ENCODE measurements at regions not wholly inside any gene's neighbourhood (a gene's known extent, or its start where the extent isn't known, plus 50 kb on each side); places are given as distances from the start of the nearest gene placed in this dataset.

DNA sequence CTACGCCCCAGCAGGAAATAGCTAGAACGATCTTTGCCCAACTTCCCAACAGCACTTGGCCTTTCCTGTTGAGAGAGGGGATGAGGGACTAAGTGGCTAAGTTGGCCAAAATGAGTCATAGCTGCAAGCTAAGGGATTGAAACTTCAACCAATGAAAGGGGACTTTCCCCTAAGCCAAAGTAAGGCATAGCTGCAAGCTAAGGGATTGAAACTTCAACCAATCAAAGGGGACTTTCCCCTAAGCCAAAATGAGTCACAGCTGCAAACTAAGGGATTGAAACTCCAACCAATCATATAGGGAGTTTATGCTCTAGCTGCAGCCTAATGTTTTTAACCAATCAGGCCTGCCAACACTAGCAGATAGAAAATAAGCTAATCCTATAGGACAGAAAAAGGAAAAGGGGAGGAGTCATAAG lies 100.5 kb upstream of the SSTR1 start:
- H3K9me3 ChIP-seq, result no peaks in the 10 kb centered on the region
- H3K27me3 ChIP-seq, result no peaks in the 10 kb centered on the region
- H3K36me3 ChIP-seq, result no peaks in the 10 kb centered on the region
- no peak overlapping the region for H3K4me3 ChIP-seq
- no peaks in the 10 kb centered on the region for H3K4me1 ChIP-seq
- intact Hi-C loops (cut with DNase I; ENCODE audit: low total_unique reads), result no loop called here
- TF ChIP-seq, protein P1, sequence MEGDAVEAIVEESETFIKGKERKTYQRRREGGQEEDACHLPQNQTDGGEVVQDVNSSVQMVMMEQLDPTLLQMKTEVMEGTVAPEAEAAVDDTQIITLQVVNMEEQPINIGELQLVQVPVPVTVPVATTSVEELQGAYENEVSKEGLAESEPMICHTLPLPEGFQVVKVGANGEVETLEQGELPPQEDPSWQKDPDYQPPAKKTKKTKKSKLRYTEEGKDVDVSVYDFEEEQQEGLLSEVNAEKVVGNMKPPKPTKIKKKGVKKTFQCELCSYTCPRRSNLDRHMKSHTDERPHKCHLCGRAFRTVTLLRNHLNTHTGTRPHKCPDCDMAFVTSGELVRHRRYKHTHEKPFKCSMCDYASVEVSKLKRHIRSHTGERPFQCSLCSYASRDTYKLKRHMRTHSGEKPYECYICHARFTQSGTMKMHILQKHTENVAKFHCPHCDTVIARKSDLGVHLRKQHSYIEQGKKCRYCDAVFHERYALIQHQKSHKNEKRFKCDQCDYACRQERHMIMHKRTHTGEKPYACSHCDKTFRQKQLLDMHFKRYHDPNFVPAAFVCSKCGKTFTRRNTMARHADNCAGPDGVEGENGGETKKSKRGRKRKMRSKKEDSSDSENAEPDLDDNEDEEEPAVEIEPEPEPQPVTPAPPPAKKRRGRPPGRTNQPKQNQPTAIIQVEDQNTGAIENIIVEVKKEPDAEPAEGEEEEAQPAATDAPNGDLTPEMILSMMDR (IDR thresholded peaks at IDR 0.05), result no peak
- TF ChIP-seq POLR2A (IDR thresholded peaks at IDR 0.05), result no peak
- no peak overlapping the region for H3K27ac ChIP-seq
- no peak for DNase-seq

DNA sequence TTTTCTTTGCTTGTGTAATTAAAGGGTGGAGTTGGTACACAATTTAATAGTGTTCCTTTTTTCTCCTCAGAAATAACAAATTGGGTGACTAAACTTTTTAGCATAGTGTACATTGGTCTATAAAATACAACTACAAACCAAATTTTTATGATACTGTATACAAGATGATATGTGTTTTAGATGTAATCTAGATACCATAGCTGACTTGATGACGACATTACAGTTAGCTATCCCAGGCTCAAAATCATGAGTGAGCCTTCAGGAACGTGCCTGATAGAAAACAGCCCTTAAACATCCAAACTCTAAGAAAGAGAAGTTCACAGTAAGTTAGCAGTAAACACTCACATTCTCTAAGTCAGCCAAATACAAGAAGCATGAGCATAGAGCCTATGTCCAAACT lies 99.0 kb upstream of the SSTR1 start:
- no peaks in the 10 kb centered on the region for H3K36me3 ChIP-seq
- no peaks in the 10 kb centered on the region for H3K9me3 ChIP-seq
- H3K4me1 ChIP-seq, result no peaks in the 10 kb centered on the region
- H3K4me3 ChIP-seq, result no peak overlapping the region
- intact Hi-C loops (cut with DNase I; ENCODE audit: low total_unique reads), result no loop called here
- no peak for DNase-seq
- TF ChIP-seq, protein P1 (IDR thresholded peaks at IDR 0.05), result no peak
- no peak for TF ChIP-seq POLR2A (IDR thresholded peaks at IDR 0.05)
- H3K27ac ChIP-seq, result no peak overlapping the region
- no peaks in the 10 kb centered on the region for H3K27me3 ChIP-seq

- no peaks in the 10 kb centered on the region for H3K27me3 ChIP-seq
- intact Hi-C loops (cut with DNase I; ENCODE audit: low total_unique reads), result no loop called here
- H3K9me3 ChIP-seq, result no peaks in the 10 kb centered on the region
- TF ChIP-seq POLR2A (IDR thresholded peaks at IDR 0.05), result no peak
- H3K4me1 ChIP-seq, result no peaks in the 10 kb centered on the region
- no peak overlapping the region for H3K4me3 ChIP-seq
- DNase-seq, result no peak
- H3K36me3 ChIP-seq, result no peaks in the 10 kb centered on the region
- H3K27ac ChIP-seq, result no peak overlapping the region
Observed at GRCh38 chr14:38110258-38110657, 97.4 kb upstream of the SSTR1 start.

DNA sequence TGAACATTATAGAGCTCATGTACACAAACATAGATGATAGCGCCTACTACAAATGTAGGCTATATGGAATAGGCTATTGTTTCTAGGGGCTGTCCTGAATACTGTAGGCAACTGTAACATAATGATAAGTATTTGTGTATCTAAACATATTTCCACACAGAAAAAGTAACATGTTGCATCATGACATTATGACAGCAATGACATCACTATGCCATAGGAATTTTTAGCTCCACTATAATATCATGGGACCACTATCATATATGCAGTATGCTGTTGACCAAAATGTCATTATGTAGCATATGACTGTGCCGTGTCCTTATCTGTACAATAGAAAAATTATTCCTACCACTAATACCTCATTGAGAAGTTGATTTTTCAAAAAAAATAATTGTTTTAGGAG lies 96.7 kb upstream of the SSTR1 start:
- DNase-seq, result no peak
- Histone ChIP-seq H3K36me3 (no peaks in the 10 kb centered on the region), H3K4me1 (no peaks in the 10 kb centered on the region), H3K9me3 (no peaks in the 10 kb centered on the region), H3K4me3 (no peak overlapping the region), H3K27me3 (no peaks in the 10 kb centered on the region), H3K27ac (no peak overlapping the region)
- TF ChIP-seq, protein P1 (IDR thresholded peaks at IDR 0.05), result no peak
- no peak for TF ChIP-seq POLR2A (IDR thresholded peaks at IDR 0.05)
- intact Hi-C loops (cut with DNase I; ENCODE audit: low total_unique reads), result no loop called here

DNA sequence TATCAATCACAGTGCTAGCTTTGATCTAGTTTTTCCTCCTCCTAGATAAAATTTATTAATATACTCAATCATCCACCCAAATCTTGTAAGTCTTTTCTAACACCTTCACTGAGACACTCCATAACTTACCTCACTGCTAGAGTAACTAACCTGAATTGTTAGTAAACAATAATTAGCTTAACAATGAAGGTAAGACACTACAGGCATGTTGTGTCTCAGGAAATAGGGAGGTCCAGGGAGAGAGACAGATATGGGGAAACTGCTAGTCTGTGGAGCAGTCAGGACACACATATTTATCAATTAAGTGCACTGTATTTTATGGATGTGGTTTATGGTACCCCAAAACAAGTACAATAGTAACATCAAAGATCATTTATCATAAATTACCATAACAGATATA lies 94.2 kb upstream of the SSTR1 start:
- H3K4me3 ChIP-seq, result no peak overlapping the region
- intact Hi-C loops (cut with DNase I; ENCODE audit: low total_unique reads), result no loop called here

More for the DNA sequence above, 94.2 kb upstream of the SSTR1 start:
- TF ChIP-seq, protein P1 (IDR thresholded peaks at IDR 0.05), result no peak
- no peak for TF ChIP-seq POLR2A (IDR thresholded peaks at IDR 0.05)
- Histone ChIP-seq H3K9me3 (no peaks in the 10 kb centered on the region), H3K36me3 (no peaks in the 10 kb centered on the region), H3K4me1 (no peaks in the 10 kb centered on the region), H3K27me3 (no peaks in the 10 kb centered on the region), H3K27ac (no peak overlapping the region)
- no peak for DNase-seq

All from uterus (tissue), 3 donors.